GM12878 (cell line): ENCODE measurements at regions not wholly inside any gene's neighbourhood (a gene's known extent, or its start where the extent isn't known, plus 50 kb on each side); places are given as distances from the start of the nearest gene placed in this dataset.

Experiments used
- CTCF ChIP-seq, 3 experiments: IDR thresholded peaks in 2 of 3; conservative IDR thresholded peaks in 1 of 3; 2 replicates each; pipeline ENCODE4 v1.5.1; 2011; ENCODE audit warnings: low read depth in 3 of 3, low read length in 3 of 3, mild to moderate bottlenecking in 3 of 3, control low read depth in 2 of 3, moderate library complexity in 2 of 3, inconsistent platforms in 1 of 3, mixed read lengths in 1 of 3; ENCODE audit not compliant: control insufficient read depth in 2 of 3, insufficient read depth in 1 of 3; ENCODE audit errors: extremely low read depth in 1 of 3
- E2F4 ChIP-seq: IDR thresholded peaks from 2 replicates; pipeline ENCODE4 v1.6.1; 2012; ENCODE audit warnings: low read depth, low read length, improper control_type of control experiment
- EZH2 ChIP-seq: IDR thresholded peaks from 2 replicates; pipeline ENCODE4 v1.6.1; 2012; ENCODE audit warnings: low read depth, mild to moderate bottlenecking, control low read depth, inconsistent platforms, low read length, borderline replicate concordance; ENCODE audit not compliant: control insufficient read depth
- TBL1XR1 ChIP-seq: IDR thresholded peaks from 2 replicates; pipeline ENCODE4 v1.6.1; 2012; ENCODE audit warnings: low read depth, low read length, improper control_type of control experiment

- TF ChIP-seq CTCF (IDR thresholded peaks at IDR 0.05 in 2 of 3, conservative IDR thresholded peaks at IDR 0.05 in 1 of 3; ENCODE audit: control insufficient read depth in 2 of 3, extremely low read depth in 1 of 3, insufficient read depth in 1 of 3, low read depth in 3 of 3, low read length in 3 of 3) (no peak), EZH2 (no peak), E2F4 (no peak), TBL1XR1 (no peak)
Measured at GRCh38 chr14:61927520-61927919, 165.3 kb downstream of the SNAPC1 start.
